GM18508 (cell line): ENCODE measurements at regions not wholly inside any gene's neighbourhood (a gene's known extent, or its start where the extent isn't known, plus 50 kb on each side); places are given as distances from the start of the nearest gene placed in this dataset.

ENCODE experiments used
- ATAC-seq: cut with Tn5 transposase; IDR thresholded peaks from one replicate; pipeline ENCODE4 v1.9.1; 2021; ENCODE audit warnings: moderate number of reproducible peaks; ENCODE audit not compliant: insufficient read depth, unreplicated experiment

DNA sequence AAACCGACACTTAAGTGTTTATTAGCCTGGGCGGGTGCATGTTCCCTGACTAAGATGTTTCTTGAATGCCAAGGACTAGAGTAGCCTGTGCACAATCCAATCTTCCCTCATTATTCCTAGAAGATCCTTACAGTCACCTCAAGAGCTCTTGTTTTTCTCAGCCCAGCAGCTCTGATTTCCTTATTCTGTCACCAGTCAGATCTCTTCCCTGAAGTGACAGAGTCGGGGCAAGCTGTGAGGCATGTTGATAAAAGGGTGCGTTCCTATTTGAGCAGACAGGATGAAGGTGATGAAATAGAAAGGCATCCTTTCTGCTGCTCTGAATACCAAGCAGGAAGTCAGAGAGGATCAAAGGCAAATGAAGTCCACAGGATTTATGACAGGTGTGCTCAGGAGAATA is 125.6 kb upstream of the MCTP2 start:
- no peak for ATAC-seq

DNA sequence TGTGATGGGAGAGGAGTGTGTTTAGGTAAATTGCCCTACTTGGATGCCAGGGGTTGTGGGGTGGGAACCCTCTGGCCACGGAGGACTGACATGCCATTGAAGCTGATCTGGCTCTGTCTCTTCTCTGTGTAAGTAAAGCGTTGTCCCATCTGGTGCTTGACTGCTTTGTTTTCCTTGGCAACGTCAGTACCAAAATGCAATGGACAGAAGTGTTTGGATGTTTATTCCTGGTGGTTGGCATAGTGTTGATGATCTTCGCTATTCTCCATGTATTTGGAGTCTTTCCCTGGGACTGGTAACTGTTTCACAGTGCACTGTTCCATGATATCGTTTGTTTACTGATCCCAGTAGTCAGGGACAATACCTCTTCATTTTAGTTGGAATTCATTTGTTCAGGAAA is 130.5 kb upstream of the MCTP2 start:
- no peak for ATAC-seq

DNA sequence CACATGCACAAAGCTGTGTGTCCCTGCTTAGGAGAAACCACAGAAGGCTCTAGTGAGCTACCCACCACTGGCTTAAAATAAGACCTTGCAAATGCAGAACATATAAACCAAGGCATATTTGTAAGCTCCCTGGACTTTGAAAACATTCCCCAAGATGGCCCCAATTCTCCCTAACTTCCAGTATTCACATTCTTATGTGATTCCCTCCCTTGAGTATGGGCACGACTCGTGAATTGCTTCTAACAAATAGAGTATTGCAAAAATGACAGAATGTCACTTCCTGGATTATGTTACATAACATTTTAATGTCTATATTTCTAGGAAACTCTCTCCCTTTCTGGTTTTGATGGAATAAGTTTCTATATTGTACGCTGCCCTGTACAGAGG is 131.8 kb upstream of the MCTP2 start:
- no peak for ATAC-seq

DNA sequence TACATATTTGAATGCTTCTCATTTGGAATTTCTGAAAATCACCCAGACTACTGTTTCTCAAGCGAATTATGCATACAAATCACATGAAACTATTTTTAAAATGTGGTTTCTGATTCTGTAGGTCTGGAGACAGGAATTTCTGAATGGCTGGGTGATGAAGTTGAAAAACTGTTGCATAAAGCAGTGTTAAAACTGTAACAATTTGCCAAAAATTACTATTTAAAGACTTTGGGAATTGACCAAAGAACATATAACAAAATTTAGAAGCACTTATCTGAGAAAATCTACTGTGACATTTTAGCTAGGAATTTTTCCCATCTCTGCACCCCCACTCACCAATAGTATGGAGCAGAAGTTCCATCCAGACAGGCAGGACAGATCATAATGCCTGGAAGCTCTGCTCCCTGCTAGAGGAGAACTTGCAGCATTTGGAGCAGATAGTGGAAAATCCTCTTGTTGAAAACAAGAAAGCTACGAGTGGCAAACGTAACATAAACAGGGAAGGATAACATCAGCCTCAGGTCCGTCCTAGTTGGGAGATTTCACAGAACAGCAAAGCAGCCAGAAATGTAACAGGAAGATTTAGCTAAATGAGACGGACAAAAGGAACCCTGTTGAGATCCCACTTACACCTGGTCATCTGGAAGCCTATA is 132.3 kb upstream of the MCTP2 start:
- no peak for ATAC-seq

DNA sequence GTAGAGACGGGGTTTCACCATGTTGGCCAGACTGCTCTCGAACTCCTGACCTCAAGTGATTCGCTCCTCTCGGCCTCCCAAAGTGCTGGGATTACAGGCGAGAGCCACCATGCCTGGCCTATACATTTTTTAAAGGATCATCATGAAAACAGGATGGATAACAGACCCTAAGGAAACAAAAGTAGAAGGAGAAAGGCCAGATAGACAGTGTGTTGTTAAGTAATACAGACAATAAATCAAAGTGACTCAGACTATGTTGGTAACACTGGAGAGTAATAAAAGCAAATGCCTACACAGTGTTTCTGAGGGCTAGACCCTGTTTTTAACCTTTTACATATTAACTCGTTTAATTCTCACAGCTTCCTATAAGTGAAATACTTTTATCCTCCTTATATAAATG is 133.8 kb upstream of the MCTP2 start:
- no peak for ATAC-seq

DNA sequence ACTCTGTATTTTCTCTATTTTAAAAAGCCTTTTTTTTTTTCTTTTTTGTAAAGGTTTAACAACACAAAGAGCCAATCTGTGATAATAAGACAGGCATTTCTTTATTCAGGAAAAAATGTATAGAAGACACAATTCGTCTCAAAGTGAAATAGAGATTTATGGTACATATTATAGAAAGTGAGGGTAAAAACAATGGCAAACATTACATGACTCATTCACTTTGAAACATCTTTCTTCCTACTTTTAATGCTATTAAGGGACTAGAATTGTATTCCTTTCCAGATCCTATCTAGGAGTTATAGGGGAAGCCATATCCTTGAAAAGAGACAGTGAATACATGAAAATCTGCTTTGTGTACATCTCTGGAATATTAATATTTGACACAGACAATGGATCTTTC is 137.1 kb upstream of the MCTP2 start:
- no peak for ATAC-seq

DNA sequence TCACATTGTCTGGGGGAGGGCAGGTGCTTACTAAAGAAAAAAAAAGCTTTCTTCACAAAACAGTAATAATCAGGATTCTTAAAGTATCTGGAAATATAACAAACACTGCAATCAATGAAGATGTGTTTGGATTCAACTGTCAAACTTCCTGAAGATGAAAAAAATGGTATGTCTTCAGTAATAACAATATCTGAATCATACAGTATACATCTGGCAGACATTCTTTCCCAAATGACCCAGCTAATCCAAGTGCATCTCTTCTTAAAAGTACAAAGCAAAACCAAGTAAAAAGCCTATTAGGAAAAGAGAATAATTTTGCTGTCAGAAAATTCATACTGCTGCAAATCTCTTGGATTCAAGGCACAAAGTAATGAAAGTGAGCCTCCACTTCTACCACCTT is 145.0 kb upstream of the MCTP2 start:
- ATAC-seq: no peak

DNA sequence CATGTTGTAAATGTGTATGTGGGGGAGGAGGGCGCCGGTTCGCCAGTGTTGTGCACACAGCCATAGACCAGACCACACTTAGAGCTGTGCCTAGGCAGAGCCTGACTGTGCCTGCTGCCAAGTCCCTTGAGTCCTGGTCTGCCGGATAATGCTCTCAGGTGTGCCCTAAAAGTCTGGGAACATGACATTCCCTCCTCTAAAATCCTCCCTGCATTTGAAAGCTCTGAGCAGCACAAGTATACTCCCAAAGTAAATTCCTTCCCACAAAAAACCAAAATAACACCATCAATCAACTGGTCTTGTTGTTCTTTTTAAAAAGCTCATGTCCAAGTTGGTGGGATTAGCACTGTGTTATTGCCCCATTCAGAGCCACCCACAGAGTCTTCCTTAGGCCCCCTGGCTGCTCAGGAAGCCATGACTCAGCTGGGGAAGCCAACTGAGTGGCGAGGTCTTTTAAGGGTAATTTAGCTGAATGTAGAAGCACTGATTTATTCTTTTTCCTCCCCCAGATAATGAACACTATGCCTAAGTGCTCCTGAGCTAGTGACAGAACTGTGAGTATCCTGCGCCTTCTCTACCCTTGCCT is 147.8 kb upstream of the MCTP2 start:
- ATAC-seq: no peak

DNA sequence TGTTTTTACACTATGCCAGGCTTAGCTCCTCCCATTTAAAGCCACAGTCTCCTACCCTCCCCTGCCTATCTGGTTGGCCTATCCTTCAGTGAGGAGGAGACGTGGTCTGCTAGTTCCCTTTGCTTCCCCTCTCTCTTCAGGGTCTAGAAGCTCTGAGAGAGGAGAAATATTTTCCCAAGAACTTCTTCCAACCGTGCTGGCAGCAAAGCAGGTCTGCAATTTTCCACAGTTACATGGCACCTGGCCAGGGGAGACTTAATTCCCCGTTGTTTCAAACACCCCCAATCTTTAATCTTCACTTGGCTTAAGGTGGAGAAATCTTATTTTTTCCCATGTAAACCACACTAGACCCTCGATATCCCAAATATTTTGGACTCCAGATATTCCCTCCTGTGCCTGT is 149.5 kb upstream of the MCTP2 start:
- no peak for ATAC-seq

DNA sequence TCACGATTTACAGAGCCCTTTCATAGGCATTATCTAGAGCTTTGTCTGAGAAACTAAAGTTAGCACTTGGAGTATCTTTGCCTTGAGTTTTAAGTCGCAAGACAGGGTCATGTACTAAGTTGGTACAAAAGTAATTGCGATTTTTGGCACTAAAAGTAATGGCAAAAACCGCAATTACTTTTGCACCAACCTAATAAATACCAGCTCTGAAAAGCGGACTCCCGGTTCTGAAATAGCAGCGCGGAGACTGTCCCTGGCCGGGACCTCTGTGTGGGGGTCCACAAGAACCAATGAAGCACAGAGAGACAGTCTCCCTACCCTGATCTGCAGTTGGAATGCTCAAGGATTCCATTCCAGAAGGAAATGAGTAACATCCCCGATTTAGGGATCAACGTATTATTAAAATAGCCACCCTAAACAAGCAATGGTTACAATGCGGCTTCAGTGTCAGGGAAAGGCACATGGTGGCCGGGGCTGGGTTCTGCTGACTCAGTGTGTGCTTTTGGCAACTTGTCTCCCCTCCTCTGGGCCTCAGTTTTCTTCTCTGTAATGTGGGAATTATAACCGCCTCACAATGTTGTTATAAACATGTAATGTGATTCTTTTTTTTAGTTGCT is 150.3 kb upstream of the MCTP2 start:
- ATAC-seq: no peak

DNA sequence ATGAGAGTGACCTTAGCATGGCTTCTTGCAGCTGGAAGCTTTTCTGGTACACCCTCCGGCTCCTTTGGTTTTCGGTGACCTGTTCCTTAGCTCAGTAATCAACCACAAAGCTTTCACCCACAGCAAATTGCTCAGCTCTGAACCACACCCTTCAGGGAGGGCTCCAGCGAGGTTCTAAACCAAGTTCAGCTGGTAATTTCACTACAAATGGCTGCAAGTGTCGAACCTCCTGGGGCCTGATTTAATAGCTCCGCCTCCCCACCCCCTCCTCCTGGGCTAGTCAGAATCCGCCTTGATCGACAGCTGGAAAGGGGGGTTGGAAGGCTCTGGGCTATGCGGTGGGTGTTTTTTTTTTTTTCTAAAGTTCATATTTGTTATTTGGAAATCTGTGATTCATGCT is 150.9 kb upstream of the MCTP2 start:
- no peak for ATAC-seq

DNA sequence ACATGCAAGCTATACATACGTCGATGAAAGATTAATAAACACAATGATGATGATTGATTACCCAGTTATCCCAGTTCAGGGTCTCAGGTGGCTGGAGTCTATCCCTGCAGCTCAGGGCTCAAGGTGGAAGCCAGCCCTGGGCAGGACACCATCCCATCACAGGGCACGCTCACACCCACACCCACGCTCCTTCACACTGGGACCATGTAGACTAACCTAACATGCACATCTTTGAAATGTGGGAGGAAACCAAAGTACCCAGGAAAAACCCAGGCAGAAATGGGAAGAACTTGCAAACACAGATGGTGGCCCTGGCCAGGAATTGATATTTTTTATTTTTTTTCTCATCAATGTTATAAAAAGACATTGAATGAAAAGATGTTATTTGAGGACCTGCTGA is 151.4 kb upstream of the MCTP2 start:
- no peak for ATAC-seq

DNA sequence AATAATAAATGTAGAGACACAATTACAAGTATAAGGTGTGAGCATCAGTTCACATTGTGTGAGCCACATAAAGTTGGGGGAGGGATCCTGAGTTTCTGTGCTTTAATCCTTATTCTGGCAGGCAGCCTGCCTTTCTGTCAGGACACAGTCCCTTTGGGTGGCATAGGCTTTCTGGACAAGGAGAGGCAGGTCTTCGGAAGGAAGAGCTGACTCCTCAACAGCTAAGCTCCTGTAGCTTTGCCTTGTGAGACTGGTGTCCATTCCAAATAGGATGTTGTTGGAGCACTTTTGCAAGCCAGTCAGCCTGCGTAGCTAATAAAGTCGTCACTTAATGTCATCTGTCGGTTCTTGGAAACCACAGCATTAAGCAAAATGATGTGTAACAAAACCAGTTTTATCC is 151.9 kb upstream of the MCTP2 start:
- no peak for ATAC-seq

DNA sequence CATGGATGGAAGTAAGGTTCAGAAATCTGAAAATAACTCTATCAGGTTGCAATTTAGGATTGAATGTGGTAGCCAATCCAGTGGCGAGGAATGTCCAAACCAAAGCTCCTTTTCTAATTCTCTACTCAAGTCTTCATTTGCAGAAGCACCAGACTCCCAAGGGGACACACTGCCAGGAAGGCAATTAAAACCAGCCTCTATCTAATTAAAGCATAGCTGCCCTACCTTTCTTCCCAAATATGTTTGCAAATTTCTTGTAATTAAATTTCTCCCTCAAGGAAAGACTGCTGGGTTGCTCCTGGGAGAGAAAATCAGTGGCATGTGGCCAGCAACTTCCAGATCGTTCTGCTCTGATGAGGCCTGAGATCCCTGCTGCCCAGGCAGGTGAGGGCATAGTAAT is 153.4 kb upstream of the MCTP2 start:
- no peak for ATAC-seq

DNA sequence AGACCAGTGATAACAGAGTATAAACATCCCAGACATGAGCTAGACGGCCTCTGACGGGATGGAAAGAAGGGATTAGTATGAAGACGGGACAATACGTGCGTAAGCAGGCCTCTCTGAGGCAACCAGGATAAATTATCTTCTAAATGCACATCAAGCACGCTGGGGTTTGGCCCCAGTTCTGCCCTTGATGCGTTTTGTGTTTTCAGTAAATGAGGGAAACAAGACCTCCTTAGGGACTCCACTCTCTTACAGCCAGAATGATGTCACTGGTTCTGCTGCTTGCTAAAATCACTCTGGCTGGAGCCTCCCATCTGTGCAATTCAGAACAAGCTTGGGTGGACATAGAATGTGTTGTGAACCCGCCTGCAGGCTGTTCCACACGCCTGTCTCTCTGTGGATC is 156.0 kb upstream of the MCTP2 start:
- ATAC-seq: no peak

DNA sequence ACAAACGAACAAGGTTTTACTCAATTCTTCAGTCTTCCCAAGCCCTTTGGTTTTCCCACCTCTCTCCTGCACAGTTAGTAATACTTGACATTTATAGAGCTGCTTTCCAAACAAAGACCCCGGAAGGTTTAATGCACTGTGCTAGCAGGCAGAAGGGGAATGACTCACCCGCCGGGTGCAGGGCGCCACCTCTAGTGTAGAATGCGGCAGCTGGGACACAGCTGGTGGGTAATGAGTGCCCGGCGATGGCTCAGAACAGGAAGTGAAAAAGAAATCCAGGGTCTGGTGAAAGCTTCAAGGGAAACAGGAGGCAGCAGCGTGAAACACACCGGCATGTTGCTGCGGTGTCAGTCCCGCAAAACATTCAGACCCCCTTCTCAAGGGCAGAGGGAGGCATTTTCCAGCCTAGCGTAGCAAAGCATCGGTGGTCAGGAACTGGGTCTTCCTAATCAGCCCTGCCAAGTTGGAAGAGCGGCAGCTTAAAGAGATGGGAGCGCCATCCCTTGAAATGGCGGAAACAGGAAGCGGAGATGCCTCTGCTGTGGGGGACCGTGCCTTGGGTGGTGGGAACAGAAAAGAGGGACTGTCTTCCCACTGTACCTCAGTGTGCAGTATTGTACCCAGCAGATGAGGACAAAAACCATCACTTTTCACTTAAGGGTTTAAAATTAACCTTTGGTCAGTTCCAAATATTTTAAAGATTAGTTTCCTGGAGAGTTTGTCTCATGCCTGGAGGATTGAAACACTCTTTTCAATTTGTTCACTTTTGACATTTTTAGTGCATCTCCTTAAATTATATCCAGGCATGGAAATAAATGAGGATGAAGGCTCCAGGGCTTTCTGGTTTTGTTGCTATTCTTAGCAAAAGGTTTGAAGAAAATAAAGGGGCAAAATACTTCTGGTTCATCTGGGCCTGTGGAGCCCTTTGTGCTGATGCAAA is 160.7 kb upstream of the MCTP2 start:
- ATAC-seq: no peak

DNA sequence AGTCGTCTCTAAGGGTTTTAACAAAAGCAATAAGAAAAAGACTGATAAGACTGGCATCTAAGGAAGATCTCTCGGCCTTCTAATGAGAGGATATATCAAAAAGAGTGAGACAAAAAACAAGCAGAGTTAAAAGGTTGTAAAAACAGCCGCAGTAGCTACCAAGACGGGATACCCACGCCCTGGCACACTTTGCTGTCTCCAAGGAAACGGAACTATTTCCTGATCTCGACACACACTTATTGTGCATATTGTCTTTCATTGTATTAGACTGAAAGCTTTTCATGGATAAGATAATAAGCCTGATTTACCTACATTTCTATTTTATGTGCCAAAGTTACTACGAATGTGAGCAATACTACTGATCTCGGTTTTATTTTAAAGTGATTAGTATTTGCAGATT is 161.5 kb upstream of the MCTP2 start:
- no peak for ATAC-seq

DNA sequence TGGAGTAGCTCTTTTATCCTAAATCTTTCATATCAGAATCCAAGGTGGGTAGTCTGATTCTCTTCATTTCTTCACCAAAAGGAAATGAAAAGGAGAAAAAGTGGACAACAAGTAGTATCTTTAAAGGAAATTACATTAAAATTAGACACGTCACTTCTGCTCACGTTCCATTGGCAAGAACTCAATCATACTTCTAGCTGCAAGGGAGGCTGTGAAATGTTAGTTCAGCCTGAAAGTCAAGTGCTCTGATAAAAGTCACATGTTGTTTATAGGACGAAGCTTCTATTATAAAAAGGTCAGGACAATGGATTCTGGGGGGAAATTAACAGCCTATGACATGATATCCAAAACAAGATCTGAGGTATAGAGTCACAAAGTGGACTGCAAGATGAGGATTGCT is 164.6 kb upstream of the MCTP2 start:
- ATAC-seq: no peak

DNA sequence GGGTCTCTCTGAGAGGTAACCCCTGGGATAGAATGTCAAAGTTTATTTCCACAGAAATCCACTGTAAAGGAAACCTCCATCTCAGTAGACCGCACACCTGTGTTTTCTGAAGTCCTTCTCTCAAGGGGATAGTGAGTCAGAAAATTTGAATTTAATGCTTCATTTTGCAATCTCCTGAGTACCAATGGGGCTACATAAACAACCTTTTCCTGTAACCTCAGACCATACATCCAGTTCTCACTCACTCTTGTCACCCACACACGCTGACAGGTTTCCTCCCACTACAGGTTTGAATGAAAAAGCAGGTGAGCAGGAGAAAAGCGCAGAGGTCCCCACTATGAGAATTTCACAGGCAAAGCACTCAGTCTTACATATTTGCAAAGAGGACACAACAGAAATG is 165.3 kb upstream of the MCTP2 start:
- ATAC-seq: no peak

DNA sequence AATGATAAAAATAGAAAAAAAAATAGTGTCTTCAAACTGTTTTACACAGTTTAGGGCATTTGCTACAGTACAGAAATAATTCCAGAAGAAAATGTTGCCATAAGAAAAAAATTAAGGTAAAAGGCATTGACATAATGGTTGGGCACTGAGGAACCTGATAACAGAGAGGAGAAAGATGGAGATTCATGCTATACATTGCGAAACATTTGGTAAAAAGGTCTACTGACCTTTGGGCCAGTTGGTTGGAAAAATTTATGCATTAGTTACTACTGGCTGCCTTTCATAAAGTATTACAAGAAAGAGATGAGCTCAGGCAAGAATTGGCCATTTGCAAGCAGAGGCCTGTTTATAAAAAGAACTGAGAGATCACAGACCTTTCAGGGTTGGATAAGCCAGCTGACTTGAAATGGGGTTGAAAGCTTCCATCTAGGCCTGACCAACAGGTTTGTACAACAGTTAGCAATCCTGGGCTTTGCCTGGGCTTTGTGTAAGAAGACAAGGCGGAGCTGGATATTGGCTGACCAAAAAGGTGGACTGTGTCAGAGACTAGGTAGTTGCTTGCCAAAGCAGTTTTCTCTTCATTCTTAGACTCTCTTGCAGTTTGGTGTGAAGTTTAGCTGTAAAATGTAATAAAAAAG is 166.6 kb upstream of the MCTP2 start:
- no peak for ATAC-seq

DNA sequence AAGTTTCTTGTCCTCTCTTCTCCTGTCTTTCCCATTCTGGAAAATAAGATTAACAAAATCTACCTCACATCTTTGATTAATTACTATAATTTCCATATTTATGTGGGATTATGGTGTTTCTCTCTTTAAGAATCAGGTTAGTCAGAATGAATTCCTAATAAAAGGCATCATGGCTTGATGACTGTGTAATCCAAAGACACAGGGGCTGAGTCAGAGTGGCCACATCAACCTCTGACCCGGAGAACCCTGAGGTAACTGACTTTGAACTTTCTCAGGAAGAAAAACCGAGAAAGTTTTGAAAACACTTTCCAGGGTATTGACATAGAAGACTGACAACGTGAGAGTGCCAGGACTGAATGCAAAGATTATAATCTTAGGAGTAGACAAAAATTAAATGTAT is 170.3 kb upstream of the MCTP2 start:
- ATAC-seq: no peak
